AG04450 (cell line): ENCODE measurements at regions not wholly inside any gene's neighbourhood (a gene's known extent, or its start where the extent isn't known, plus 50 kb on each side); places are given as distances from the start of the nearest gene placed in this dataset.

Experiments used
- CTCF ChIA-PET: fragments of 300-600, 350-600 bp; formaldehyde crosslinking; extraction: SDS; loops from one replicate; lab custom pipeline; 2022; ENCODE audit warnings: antibody characterized with exemption, inconsistent platforms; lab: Charles Lee
- POLR2A ChIA-PET: fragments of 350-600 bp; formaldehyde crosslinking; extraction: SDS; loops from one replicate; lab custom pipeline; 2021; ENCODE audit warnings: antibody characterized with exemption, inconsistent platforms; lab: Yijun Ruan, JAX
- DNase-seq: peaks from one replicate; pipeline ENCODE4 v3.0.0-alpha.2; 2011; ENCODE audit warnings: low read depth, low spot score
- H3K27ac ChIP-seq: one replicate; pipeline ENCODE4 v1.5.1; 2012; ENCODE audit warnings: low read depth, low read length, control low read depth
- H3K27me3 ChIP-seq: one replicate; pipeline ENCODE4 v1.6.0; 2012; ENCODE audit warnings: low read length; ENCODE audit not compliant: control insufficient read depth, insufficient read depth
- H3K4me3 ChIP-seq: 2 replicates; pipeline ENCODE4 v1.5.1; 2011; ENCODE audit warnings: mild to moderate bottlenecking, low read depth, low read length, control low read depth
- H3K9me3 ChIP-seq: 2 replicates; pipeline ENCODE4 v1.5.1; 2012; ENCODE audit warnings: low read length; ENCODE audit not compliant: control insufficient read depth, insufficient read depth
- TF ChIP-seq, protein P1 (sequence below): IDR thresholded peaks from 2 replicates; pipeline ENCODE4 v1.5.1; 2011; ENCODE audit warnings: low read depth, low read length, control low read depth, inconsistent platforms

DNA sequence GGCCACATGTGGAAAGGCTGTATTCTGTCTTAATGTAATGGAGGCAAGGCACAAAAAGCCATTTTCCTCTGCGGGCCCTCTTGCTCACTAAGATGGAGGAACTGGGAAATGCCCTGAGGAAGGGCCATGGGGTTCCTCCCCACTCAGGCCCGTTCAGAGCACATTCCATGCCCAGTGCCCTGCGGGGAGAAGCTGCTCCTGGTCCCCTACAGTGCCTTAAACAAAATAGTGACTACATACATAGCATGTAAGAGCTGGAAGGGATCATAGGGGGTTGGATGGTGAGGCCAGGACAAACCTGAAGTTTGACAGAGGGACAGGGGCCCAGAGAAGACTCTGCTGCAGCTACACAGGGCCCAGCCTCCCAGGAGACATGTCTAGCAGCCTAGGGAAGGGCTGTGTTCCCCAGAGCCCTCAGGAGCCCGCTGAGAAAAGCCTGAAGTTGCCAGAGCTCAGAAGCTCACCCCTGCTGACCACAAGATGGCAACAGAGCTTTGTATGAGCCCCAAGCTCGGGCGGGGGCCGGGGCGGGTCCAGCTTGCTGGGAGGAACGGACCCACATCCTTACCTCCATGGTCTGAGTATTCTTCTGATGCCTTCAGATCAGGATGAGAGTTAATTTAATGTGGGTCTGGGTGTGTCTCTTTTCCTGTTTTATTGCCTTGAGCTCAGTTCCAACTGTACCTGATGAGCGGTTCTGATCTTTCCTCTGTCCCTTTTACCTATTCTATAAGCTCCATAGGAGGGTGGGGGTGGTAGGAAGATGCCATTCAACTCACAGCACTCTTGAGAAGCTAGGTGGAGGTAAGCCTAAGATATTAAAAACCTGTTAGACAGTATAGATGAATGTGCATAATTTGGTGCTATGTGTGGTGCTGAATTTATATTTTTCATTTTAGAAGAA is 242.9 kb downstream of the CDC5L start:
- ChIA-PET CTCF (interaction anchor here (0.6 to 4.8 kb wide), 41 partner anchors 9 to 1460 kb away, joined by 3 to 60 read pairs (median 4); partner anchors contain the start of genes RUNX2 and SUPT3H), POLR2A (no interaction called here)
- Histone ChIP-seq H3K9me3 (no peaks in the 10 kb centered on the region), H3K27ac (no peak overlapping the region), H3K27me3 (peaks cover 20% of the 10 kb centered on the region), H3K4me3 (no peak overlapping the region)
- peak; percentile 23 for DNase-seq
- TF ChIP-seq, protein P1, sequence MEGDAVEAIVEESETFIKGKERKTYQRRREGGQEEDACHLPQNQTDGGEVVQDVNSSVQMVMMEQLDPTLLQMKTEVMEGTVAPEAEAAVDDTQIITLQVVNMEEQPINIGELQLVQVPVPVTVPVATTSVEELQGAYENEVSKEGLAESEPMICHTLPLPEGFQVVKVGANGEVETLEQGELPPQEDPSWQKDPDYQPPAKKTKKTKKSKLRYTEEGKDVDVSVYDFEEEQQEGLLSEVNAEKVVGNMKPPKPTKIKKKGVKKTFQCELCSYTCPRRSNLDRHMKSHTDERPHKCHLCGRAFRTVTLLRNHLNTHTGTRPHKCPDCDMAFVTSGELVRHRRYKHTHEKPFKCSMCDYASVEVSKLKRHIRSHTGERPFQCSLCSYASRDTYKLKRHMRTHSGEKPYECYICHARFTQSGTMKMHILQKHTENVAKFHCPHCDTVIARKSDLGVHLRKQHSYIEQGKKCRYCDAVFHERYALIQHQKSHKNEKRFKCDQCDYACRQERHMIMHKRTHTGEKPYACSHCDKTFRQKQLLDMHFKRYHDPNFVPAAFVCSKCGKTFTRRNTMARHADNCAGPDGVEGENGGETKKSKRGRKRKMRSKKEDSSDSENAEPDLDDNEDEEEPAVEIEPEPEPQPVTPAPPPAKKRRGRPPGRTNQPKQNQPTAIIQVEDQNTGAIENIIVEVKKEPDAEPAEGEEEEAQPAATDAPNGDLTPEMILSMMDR: peak; percentile 71

DNA sequence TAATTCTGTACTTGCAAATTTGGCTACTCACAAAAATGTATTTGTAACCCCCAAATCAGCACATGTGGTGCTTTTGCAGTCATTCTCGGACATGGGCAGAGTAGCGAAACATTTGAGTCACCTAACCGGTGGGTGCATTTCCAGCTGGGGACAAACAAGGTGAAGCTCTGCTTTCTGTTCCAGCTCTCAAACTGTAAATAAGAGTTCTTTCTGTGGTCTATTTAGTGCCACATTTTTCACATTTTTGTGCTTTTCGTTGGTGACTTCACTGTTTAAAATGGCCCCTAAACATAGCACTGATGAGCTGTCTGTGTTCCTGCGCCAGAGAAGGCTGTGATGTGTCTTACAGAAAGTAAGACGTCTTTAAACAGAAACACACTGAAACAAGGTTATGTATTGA is 244.5 kb downstream of the CDC5L start:
- DNase-seq: no peak
- TF ChIP-seq, protein P1: no peak
- H3K27ac ChIP-seq: no peak overlapping the region

GRCh38 chr6:44634321-44634720 is 246.8 kb downstream of the CDC5L start:
- ChIA-PET CTCF (interaction anchor here (1.0 kb wide), 1 partner anchor 159 kb away, joined by 4 read pairs; no protein-coding TSS in a partner anchor), POLR2A (no interaction called here)
- DNase-seq: no peak
- Histone ChIP-seq H3K4me3 (no peak overlapping the region), H3K9me3 (no peaks in the 10 kb centered on the region), H3K27me3 (peaks cover 30% of the 10 kb centered on the region), H3K27ac (no peak overlapping the region)
- TF ChIP-seq, protein P1: no peak

More for the DNA sequence above, 244.5 kb downstream of the CDC5L start:
- Histone ChIP-seq H3K9me3 (no peaks in the 10 kb centered on the region), H3K27me3 (peaks cover 30% of the 10 kb centered on the region), H3K4me3 (no peak overlapping the region)
- CTCF ChIA-PET: interaction anchor here (1.2 to 3.2 kb wide), 5 partner anchors 13 to 1291 kb away, joined by 5 to 19 read pairs (median 9); no protein-coding TSS in a partner anchor
- POLR2A ChIA-PET: no interaction called here

DNA sequence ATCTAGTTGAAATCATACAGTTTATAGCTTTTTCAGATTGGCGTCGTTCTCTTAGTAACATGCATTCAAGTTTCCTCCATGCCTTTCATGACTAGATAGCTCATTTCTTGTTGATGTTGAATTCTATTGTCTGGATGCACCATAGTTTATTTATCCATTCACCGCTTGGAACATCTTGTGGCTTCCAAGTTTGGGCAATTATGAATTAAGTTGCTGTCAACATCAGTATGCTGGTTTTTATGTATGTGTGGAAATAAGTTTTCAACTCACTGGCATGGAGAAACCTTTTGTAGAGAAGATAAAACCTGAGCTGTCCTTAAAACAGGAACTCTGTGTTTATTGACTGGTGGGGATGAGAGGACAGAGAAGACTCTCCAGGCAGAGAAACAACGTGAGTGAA is 248.0 kb downstream of the CDC5L start:
- no peak overlapping the region for H3K4me3 ChIP-seq
- TF ChIP-seq, protein P1: no peak
- H3K27me3 ChIP-seq: peaks cover 30% of the 10 kb centered on the region
- H3K9me3 ChIP-seq: no peaks in the 10 kb centered on the region
- POLR2A ChIA-PET: no interaction called here
- no peak overlapping the region for H3K27ac ChIP-seq
- CTCF ChIA-PET: interaction anchor here (0.6 to 1.9 kb wide), 3 partner anchors 21 to 667 kb away, joined by 4 to 9 read pairs (median 6); no protein-coding TSS in a partner anchor
- DNase-seq: no peak
